SJCRH30 (cell line): ENCODE measurements at regions not wholly inside any gene's neighbourhood (a gene's known extent, or its start where the extent isn't known, plus 50 kb on each side); places are given as distances from the start of the nearest gene placed in this dataset.
A peak's percentile ranks its signal among the peaks of the same experiment; 100 is the strongest.

Experiments used
- DNase-seq, 2 experiments: peaks; one replicate each; pipeline ENCODE4 v3.0.0-alpha.2; 2015 to 2020
- H3K27ac ChIP-seq: fragments of 250-450 bp; sonication (Bioruptor Pico); 2 replicates; pipeline ENCODE4 v1.5.1; 2020; ENCODE audit warnings: mild to moderate bottlenecking, moderate library complexity
- H3K27me3 ChIP-seq: fragments of 250-450 bp; sonication (Bioruptor Pico); 2 replicates; pipeline ENCODE4 v1.5.1; 2020; ENCODE audit warnings: mild to moderate bottlenecking, moderate library complexity
- H3K36me3 ChIP-seq: fragments of 250-450 bp; sonication (Bioruptor Pico); 2 replicates; pipeline ENCODE4 v1.5.1; 2020; ENCODE audit warnings: mild to moderate bottlenecking, moderate library complexity
- H3K4me1 ChIP-seq: fragments of 250-450 bp; sonication (Bioruptor Pico); 2 replicates; pipeline ENCODE4 v1.5.1; 2020; ENCODE audit warnings: mild to moderate bottlenecking, moderate library complexity
- H3K4me3 ChIP-seq: fragments of 250-450 bp; sonication (Bioruptor Pico); 2 replicates; pipeline ENCODE4 v1.5.1; 2020; ENCODE audit warnings: mild to moderate bottlenecking, moderate library complexity
- H3K9me3 ChIP-seq: fragments of 250-450 bp; sonication (Bioruptor Pico); replicated peaks from 2 replicates; pipeline ENCODE4 v1.5.1; 2020; ENCODE audit warnings: mild to moderate bottlenecking, moderate library complexity

GRCh38 chr7:137172105-137172590 is 171.4 kb downstream of the PTN start:
- Histone ChIP-seq H3K4me3 (no peak overlapping the region), H3K4me1 (no peaks in the 10 kb centered on the region)
- no peak for DNase-seq

GRCh38 chr7:137169282-137169698 is 174.2 kb downstream of the PTN start:
- no peaks in the 10 kb centered on the region for H3K9me3 ChIP-seq
- H3K4me1 ChIP-seq: no peaks in the 10 kb centered on the region
- H3K27me3 ChIP-seq: no peaks in the 10 kb centered on the region
- H3K36me3 ChIP-seq: no peaks in the 10 kb centered on the region
- H3K27ac ChIP-seq: no peak overlapping the region
- peak; percentile 83 to 95 for DNase-seq
- H3K4me3 ChIP-seq: no peak overlapping the region

More at GRCh38 chr7:137172105-137172590, 171.4 kb downstream of the PTN start:
- Histone ChIP-seq H3K27me3 (no peaks in the 10 kb centered on the region), H3K9me3 (no peaks in the 10 kb centered on the region), H3K36me3 (no peaks in the 10 kb centered on the region), H3K27ac (no peak overlapping the region)

GRCh38 chr7:137167609-137168008 is 175.9 kb downstream of the PTN start:
- Histone ChIP-seq H3K9me3 (no peaks in the 10 kb centered on the region), H3K36me3 (no peaks in the 10 kb centered on the region), H3K27me3 (0 out of 2 replicates have a peak, but pooled peaks cover 3% of the 10 kb centered on the region), H3K27ac (no peak overlapping the region), H3K4me3 (no peak overlapping the region), H3K4me1 (no peaks in the 10 kb centered on the region)
- DNase-seq: no peak

GRCh38 chr7:137166363-137166762 is 177.2 kb downstream of the PTN start:
- H3K9me3 ChIP-seq: no peaks in the 10 kb centered on the region
- H3K27ac ChIP-seq: no peak overlapping the region
- no peaks in the 10 kb centered on the region for H3K36me3 ChIP-seq
- H3K27me3 ChIP-seq: 0 out of 2 replicates have a peak, but pooled peaks cover 3% of the 10 kb centered on the region
- DNase-seq: no peak
- no peak overlapping the region for H3K4me3 ChIP-seq
- H3K4me1 ChIP-seq: no peaks in the 10 kb centered on the region

GRCh38 chr7:137165786-137166185 is 177.7 kb downstream of the PTN start:
- no peaks in the 10 kb centered on the region for H3K9me3 ChIP-seq
- no peaks in the 10 kb centered on the region for H3K4me1 ChIP-seq
- no peak overlapping the region for H3K4me3 ChIP-seq
- no peaks in the 10 kb centered on the region for H3K36me3 ChIP-seq
- 0 out of 2 replicates have a peak, but pooled peaks cover 3% of the 10 kb centered on the region for H3K27me3 ChIP-seq
- DNase-seq: no peak
- no peak overlapping the region for H3K27ac ChIP-seq

GRCh38 chr7:137165241-137165640 is 178.3 kb downstream of the PTN start:
- no peak overlapping the region for H3K27ac ChIP-seq
- no peaks in the 10 kb centered on the region for H3K9me3 ChIP-seq

GRCh38 chr7:137164251-137164650 is 179.3 kb downstream of the PTN start:
- Histone ChIP-seq H3K27ac (no peak overlapping the region), H3K4me1 (no peaks in the 10 kb centered on the region), H3K4me3 (no peak overlapping the region), H3K36me3 (no peaks in the 10 kb centered on the region), H3K9me3 (no peaks in the 10 kb centered on the region), H3K27me3 (0 out of 2 replicates have a peak, but pooled peaks cover 3% of the 10 kb centered on the region)
- no peak for DNase-seq

More at GRCh38 chr7:137165241-137165640, 178.3 kb downstream of the PTN start:
- Histone ChIP-seq H3K36me3 (no peaks in the 10 kb centered on the region), H3K27me3 (0 out of 2 replicates have a peak, but pooled peaks cover 3% of the 10 kb centered on the region), H3K4me1 (no peaks in the 10 kb centered on the region), H3K4me3 (no peak overlapping the region)
- no peak for DNase-seq

- no peak for DNase-seq
- no peak overlapping the region for H3K27ac ChIP-seq
These were observed 183.3 kb downstream of the PTN start for GRCh38 chr7:137160236-137160635.

GRCh38 chr7:137157256-137157655 is 186.3 kb downstream of the PTN start:
- Histone ChIP-seq H3K36me3 (no peaks in the 10 kb centered on the region), H3K4me3 (no peak overlapping the region), H3K9me3 (no peaks in the 10 kb centered on the region), H3K27ac (no peak overlapping the region), H3K4me1 (no peaks in the 10 kb centered on the region), H3K27me3 (no peaks in the 10 kb centered on the region)
- no peak for DNase-seq

More at GRCh38 chr7:137160236-137160635, 183.3 kb downstream of the PTN start:
- 0 out of 2 replicates have a peak, but pooled peaks cover 3% of the 10 kb centered on the region for H3K27me3 ChIP-seq
- no peaks in the 10 kb centered on the region for H3K4me1 ChIP-seq
- no peaks in the 10 kb centered on the region for H3K36me3 ChIP-seq
- H3K4me3 ChIP-seq: no peak overlapping the region
- H3K9me3 ChIP-seq: no peaks in the 10 kb centered on the region

GRCh38 chr7:137151690-137152052 is 191.9 kb downstream of the PTN start:
- no peak overlapping the region for H3K27ac ChIP-seq
- no peaks in the 10 kb centered on the region for H3K27me3 ChIP-seq
- H3K4me3 ChIP-seq: no peak overlapping the region
- H3K9me3 ChIP-seq: no peaks in the 10 kb centered on the region
- no peak for DNase-seq
- H3K4me1 ChIP-seq: no peaks in the 10 kb centered on the region
- no peaks in the 10 kb centered on the region for H3K36me3 ChIP-seq

- H3K9me3 ChIP-seq: no peaks in the 10 kb centered on the region
- no peak overlapping the region for H3K4me3 ChIP-seq
- no peak for DNase-seq
- no peaks in the 10 kb centered on the region for H3K27me3 ChIP-seq
- no peak overlapping the region for H3K27ac ChIP-seq
- no peaks in the 10 kb centered on the region for H3K4me1 ChIP-seq
- no peaks in the 10 kb centered on the region for H3K36me3 ChIP-seq
These were observed 192.4 kb downstream of the PTN start for GRCh38 chr7:137151041-137151689.

- Histone ChIP-seq H3K27me3 (no peaks in the 10 kb centered on the region), H3K4me1 (no peaks in the 10 kb centered on the region), H3K36me3 (no peaks in the 10 kb centered on the region), H3K27ac (no peak overlapping the region), H3K9me3 (no peaks in the 10 kb centered on the region), H3K4me3 (no peak overlapping the region)
- DNase-seq: no peak
These were observed 196.2 kb downstream of the PTN start for GRCh38 chr7:137147338-137147720.

GRCh38 chr7:137146552-137147337 is 196.8 kb downstream of the PTN start:
- no peak overlapping the region for H3K4me3 ChIP-seq

GRCh38 chr7:137146012-137146455 is 197.5 kb downstream of the PTN start:
- H3K36me3 ChIP-seq: no peaks in the 10 kb centered on the region
- no peak overlapping the region for H3K4me3 ChIP-seq
- H3K27ac ChIP-seq: no peak overlapping the region
- no peaks in the 10 kb centered on the region for H3K27me3 ChIP-seq
- H3K9me3 ChIP-seq: no peaks in the 10 kb centered on the region
- H3K4me1 ChIP-seq: no peaks in the 10 kb centered on the region
- DNase-seq: peak in 1 of 2 experiments; percentile 15

More at GRCh38 chr7:137146552-137147337, 196.8 kb downstream of the PTN start:
- Histone ChIP-seq H3K4me1 (no peaks in the 10 kb centered on the region), H3K27me3 (no peaks in the 10 kb centered on the region), H3K9me3 (no peaks in the 10 kb centered on the region), H3K27ac (no peak overlapping the region), H3K36me3 (no peaks in the 10 kb centered on the region)
- DNase-seq: no peak

GRCh38 chr7:137142376-137142775 is 201.2 kb downstream of the PTN start:
- no peak for DNase-seq
- no peak overlapping the region for H3K27ac ChIP-seq
- no peaks in the 10 kb centered on the region for H3K9me3 ChIP-seq
- H3K27me3 ChIP-seq: no peaks in the 10 kb centered on the region
- no peaks in the 10 kb centered on the region for H3K36me3 ChIP-seq
- H3K4me1 ChIP-seq: no peaks in the 10 kb centered on the region
- H3K4me3 ChIP-seq: no peak overlapping the region
